ENCODE measurements at regions not wholly inside any gene's neighbourhood (a gene's known extent, or its start where the extent isn't known, plus 50 kb on each side); places are given as distances from the start of the nearest gene placed in this dataset.

- DNase-seq (ENCODE audit: low read depth) = no peak
These were observed 240.7 kb downstream of the BMP7 start for GRCh38 chr20:57025666-57026224.

DNA sequence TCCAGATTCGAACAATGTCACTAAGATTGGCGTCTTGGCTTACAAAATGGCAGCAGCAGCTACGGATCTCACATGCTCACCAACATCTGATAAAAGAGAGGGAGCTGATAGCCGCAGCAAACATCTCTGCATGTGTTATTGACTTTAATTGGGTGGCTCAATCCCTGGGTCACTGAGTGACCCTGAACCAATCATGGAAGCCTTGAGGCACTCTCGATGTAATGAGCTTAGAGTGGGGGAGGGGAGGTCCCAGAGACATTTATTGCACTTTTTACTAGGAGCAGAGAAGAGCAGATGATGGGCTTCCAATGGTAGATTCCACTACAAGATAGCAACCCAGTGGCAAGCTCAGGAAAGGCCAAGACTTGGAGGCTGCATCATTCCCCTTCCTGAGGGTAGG, 238.7 kb downstream of the BMP7 start:
- no peak for DNase-seq (ENCODE audit: low read depth)

DNA sequence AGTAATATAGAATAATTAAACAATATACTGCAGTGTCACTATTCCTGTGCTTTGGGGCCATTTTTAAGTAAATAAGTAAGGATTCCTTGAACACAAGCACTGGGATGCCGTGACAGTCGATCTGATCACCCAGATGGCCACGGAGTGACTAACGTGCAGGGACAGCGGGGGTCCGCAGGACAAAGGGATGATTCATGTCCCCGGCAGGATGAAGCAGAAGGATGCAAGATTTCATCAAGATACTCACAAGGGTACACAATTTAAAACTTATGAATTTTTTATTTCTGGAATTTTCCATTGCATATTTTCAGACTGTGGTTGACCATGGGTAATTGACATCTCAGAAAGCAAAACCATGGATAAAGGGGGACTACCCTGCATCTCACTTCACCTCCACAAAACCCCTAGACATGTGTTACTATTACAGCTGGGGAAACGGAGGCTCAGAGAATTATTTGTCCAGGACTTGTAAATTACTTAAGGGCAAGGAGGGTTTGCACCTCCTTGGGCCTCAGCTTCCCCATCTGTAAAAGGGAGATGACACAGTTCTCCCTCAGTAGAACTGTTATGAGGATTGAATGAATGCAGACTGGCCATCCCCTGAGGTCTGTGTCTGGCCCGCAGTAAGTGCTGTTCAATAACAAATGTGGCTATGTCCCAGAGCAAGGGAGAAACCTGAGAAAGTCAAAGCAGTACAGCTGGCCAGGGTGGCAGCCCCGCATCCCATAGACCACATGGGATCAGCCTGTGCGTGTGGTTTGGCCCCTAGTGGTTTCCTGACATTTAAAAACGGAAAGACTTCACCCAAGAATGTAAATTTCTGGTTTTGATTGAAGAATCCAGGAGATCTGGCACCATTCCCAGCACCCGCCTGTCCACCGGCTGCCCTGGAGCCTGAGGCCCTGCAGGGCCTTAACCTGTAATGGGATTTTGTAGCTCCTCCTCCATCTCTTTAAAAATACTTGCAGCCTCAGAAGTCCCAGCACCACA, 235.5 kb downstream of the BMP7 start:
- no peak for DNase-seq (ENCODE audit: low read depth)

DNA sequence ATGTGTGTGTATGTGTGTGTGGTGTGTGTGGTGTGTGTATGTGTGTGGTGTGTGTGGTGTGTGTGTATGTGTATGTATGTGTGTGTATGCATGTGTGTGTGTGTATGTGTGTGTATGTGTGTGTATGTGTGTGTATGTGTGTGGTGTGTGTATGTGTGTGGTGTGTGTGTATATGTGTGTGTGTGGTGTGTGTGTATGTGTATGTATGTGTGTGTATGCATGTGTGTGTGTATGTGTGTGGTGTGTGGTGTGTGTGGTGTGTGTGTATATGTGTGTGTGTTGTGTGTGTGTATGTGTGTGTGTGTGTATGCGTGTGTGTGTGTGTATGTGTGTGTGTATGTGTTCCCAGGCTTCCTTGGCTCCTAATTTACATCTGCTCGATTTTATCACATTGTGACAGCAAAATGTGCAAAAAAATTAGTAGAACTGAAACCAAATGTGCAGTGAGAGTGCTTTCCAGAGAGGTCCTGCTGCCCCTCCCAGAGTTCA, 234.5 kb downstream of the BMP7 start:
- DNase-seq (ENCODE audit: low read depth) = no peak

DNA sequence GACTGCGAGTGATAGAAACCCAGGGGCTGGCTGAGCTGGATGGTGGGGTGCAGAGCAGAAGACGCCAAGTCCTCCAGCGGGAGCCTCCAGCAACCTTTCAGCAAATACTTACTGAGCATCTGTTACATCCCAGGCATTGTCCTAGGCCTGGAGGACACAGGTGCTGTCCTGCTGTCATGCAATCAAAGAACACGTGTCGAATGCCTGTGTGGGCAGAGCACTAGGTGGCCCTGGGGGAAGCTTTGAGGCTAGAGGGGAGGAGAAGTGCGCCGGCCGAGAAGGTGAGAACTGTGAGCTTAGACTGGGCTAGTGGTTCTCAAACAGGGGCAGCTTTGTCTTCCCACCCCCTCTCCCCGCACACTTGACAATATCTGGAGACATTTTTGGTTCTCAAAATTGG, 233.6 kb downstream of the BMP7 start:
- no peak for DNase-seq (ENCODE audit: low read depth)

DNA sequence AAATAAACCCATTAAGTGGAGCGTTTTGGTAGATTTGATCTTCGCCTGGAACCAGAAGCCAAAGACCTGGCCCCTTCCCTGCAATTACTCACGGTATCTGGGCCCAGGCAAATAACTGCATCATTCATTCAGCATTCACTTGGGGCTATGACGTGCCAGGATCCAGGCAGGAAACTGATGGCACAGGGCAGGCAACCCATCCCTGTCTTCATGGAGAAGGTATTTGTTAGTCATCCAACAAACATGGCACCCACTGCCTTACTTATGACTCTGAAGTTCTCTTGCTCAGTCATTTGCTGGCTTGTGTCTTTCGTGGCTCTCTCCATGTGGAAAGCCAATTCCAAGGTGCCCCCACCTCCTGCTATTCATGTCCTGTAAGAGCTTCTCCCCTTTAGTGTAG, 232.4 kb downstream of the BMP7 start:
- DNase-seq (ENCODE audit: low read depth) = no peak

DNA sequence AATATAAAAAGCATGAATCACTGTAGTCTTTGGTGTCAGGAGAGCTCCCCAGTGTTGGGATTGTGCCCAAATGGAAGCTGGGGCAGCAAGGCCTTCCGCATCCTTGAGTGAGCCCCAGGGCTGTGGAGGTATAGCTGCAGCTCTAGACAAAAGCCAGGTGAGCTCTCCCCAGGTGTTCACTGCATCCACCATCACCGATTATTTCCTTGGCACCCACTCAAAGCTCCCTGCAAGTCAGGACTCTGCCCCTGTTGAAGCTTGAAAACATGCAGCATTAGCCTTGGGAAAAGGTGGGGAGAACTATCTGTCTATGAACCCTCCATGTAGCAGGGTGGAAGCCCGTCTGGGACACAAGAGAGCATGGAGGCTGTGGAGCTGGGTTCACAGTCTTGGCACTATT, 228.8 kb downstream of the BMP7 start:
- DNase-seq (ENCODE audit: low read depth) = no peak

DNA sequence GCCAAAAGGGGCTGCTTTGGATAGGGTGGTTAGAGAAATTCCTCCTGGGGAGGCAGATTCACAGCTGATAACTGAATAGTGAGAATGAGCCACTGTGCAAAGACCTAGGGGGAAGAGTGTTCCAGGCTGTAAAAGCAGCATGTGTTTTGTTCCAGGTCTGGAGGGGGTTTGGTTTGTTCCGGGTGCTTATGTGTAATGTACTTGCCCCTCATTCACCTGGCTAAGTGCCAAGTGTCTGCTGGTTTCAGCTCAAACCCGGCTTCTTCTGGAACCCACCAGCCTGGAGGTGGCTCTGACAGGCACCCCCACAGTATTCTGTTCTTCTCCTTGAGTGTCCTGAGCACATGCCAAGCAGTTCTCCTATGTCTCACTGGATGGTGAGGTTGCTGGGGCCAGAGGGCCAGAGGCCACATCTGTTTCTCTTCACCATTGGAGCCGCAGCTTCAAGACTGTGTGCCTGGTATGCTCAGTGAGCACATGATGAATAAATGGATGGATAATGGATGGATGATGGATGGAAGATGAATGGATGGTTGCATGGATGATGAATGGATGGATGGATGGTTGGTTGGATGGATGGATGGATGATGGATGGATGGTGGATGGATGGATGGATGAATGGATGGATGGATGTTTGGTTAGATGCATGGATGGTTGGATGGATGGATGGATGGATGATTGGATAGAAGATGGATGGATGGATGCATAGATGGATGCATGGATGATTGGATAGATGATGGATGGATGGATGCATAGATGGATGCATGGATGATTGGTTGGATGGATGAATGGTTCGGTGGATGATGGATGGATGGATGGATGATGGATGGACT, 227.6 kb downstream of the BMP7 start:
- no peak for DNase-seq (ENCODE audit: low read depth)

GRCh38 chr20:57040466-57040865, 226.0 kb downstream of the BMP7 start:
- DNase-seq (ENCODE audit: low read depth) = no peak

- DNase-seq (ENCODE audit: low read depth) = no peak
These were observed 225.5 kb downstream of the BMP7 start for GRCh38 chr20:57040924-57041323.

DNA sequence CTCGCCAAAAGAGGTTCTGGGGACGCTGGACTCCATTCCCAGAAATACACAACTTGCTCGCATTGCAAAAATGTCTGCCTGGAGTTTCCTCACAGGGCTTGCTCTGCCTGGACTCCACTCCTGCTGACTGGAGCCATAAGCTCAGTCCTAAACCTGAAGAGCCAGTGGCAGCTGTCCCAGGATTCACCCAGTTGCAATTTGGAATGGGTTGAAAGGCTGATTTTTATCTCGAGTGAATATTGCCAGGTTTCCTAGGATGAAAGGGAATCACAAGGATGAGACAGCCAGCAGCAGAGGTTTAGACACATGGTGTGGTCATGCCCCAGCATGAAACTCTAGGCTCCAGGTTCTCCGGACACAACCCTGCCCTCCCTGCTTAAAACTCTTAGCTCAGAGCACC, 223.3 kb downstream of the BMP7 start:
- DNase-seq (ENCODE audit: low read depth) = no peak

- no peak for DNase-seq (ENCODE audit: low read depth)
These were observed 222.7 kb downstream of the BMP7 start for GRCh38 chr20:57043669-57044268.

DNA sequence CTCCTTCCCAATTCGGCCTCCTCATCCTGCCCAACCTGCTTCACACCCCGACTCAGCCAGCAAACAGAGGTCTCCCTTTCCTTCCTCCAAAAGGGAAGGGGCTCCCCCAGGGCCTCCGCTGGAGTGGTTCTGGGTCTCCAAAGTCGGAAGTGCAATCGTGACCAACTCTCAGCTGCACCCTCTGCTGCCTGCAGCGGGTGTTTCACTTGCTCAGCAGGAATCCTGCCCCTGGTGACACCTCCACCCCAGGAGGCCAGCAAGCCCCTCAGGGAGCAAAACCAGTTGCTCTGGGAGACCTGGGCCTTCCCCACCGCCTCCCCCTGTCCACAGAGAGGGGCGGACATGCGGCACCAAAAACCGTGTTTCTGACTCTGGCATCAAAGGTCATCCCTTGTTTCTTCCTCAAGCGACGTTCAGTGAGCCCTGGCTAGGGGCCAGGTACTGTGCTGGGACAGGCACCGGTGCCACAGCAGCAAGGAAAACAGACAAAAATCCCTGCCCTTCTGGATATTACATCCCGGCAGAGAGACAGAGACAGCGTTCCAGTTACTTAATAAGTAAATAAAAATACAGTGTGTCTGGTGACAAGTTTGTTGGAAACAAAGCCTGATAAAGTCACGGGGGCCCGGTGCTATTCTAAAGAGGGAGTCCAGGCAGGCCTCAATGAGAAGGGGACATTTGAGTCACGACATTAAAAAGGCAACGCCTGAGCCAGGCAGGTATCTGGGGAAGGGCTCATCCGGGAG, 219.0 kb downstream of the BMP7 start:
- DNase-seq (ENCODE audit: low read depth) = no peak

- DNase-seq (ENCODE audit: low read depth) = no peak
These were observed 218.2 kb downstream of the BMP7 start for GRCh38 chr20:57048027-57048869.

- no peak for DNase-seq (ENCODE audit: low read depth)
These were observed 217.1 kb downstream of the BMP7 start for GRCh38 chr20:57049296-57049695.

DNA sequence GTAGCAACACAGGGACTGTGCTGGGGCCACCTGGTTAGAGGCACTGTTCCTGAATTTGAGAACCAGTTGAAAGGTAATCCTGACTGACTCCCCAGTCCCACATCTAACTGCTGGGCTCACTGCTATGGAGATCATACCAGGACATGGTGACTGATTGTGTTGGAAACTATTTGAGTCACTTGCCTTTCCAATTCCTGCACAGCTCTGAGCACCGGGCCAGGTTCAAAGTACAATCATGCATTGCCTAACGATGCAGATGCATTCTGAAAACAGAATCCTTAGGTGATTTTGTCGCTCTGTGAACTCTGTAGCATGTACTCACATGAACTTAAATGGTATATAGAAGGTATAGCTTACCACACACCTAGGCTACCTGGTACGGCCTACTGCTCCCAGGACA, 215.3 kb downstream of the BMP7 start:
- DNase-seq (ENCODE audit: low read depth) = no peak

- no peak for DNase-seq (ENCODE audit: low read depth)
These were observed 213.4 kb downstream of the BMP7 start for GRCh38 chr20:57053067-57053466.

DNA sequence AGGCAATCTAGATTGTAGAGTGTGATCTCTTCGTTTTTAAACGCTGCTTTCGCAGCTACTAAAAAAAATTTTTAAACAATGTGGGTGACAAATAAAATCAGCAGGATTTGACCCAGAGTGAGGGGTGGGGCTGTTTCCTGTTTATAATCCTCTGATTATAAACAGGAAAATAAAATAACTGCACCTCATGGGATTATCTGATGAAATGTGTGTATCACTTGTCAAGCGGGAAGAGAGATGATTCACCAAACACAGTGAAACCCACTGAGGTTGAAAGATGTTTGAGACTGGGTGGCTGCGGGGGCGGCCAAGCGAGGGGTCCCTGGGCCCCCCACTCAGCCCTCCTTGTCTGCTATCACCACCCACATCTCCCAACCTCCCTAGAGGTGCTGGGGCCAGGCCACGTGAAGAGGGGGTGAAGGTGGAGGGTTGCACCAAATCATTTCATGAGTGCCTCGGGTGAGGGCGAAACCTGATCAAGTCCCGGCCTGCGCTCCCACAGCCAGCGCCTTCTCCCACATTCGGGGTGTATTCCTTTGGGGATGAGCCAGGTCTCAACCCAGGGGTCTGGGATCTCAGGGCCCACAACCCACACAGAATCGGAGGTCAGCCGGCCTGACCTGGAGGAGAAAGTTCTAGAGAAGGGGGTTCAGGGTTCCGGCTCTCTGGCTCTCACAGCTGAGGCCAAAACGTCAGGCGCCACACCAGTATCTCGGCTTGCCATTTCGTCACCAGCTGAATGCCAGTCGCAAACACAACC, 212.5 kb downstream of the BMP7 start:
- no peak for DNase-seq (ENCODE audit: low read depth)

DNA sequence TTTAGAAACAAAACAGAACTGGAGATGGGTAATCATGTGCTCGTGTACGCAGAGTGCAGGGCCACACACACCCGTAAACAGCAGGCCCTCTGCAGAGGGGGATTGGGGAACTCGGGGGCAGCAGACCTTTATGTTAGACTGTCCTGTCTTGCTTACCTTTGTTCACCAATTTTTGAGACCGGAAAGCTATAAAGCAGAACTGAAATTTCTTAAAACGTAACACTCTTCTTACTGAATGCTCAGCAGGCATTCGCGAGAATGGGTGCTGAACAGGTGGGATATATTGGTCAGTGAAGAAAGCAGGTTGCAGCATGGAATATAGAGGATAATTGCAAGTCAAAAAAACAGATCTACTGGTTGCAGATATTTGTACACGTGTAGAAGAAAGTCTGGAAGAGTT, 211.1 kb downstream of the BMP7 start:
- DNase-seq (ENCODE audit: low read depth) = no peak

GRCh38 chr20:57056651-57057050, 209.8 kb downstream of the BMP7 start:
- DNase-seq (ENCODE audit: low read depth) = no peak
